ENCODE measurements at regions not wholly inside any gene's neighbourhood (a gene's known extent, or its start where the extent isn't known, plus 50 kb on each side); places are given as distances from the start of the nearest gene placed in this dataset.

- POLR2A ChIA-PET: interaction anchor here (0.6 kb wide), 2 partner anchors 41 to 51 kb away, joined by 3 to 4 read pairs; no protein-coding TSS in a partner anchor
- CTCF ChIA-PET: interaction anchor here (0.5 to 1.0 kb wide), 4 partner anchors 37 to 1241 kb away, joined by 3 to 9 read pairs (median 4); no protein-coding TSS in a partner anchor
Measured at GRCh38 chr1:184828369-184828717, 73.7 kb upstream of the EDEM3 start.

GRCh38 chr1:184827600-184828368 is 73.1 kb upstream of the EDEM3 start:
- Histone ChIP-seq H3K36me3 (ENCODE audit: control insufficient read depth in 2 of 2, insufficient read depth in 1 of 2, low read length in 2 of 2) (no peaks in the 10 kb centered on the region), H3K4me3 (ENCODE audit: low read depth, low read length) (no peak overlapping the region), H3K4me1 (ENCODE audit: control insufficient read depth, insufficient read depth, low read length) (peaks cover 4% of the 10 kb centered on the region), H3K9me3 (ENCODE audit: control insufficient read depth, insufficient read depth, low read depth, low read length) (no peaks in the 10 kb centered on the region), H3K27ac (ENCODE audit: extremely low read depth, low read depth, low read length) (no peak overlapping the region)
- TF ChIP-seq RBAK (tag by site-specific recombination; IDR thresholded peaks at IDR 0.05) (no peak), ZNF19 (tag by site-specific recombination; IDR thresholded peaks at IDR 0.05; ENCODE audit: low read depth) (no peak), PRDM6 (tag by site-specific recombination; IDR thresholded peaks at IDR 0.05) (no peak), ZNF830 (tag by site-specific recombination; IDR thresholded peaks at IDR 0.05; ENCODE audit: low read depth) (no peak), INSM2 (tag by site-specific recombination; IDR thresholded peaks at IDR 0.05) (no peak), ZNF169 (tag by site-specific recombination; IDR thresholded peaks at IDR 0.05) (no peak), MYNN (tag by site-specific recombination; IDR thresholded peaks at IDR 0.05; ENCODE audit: borderline replicate concordance) (no peak), ZNF510 (tag by site-specific recombination; IDR thresholded peaks at IDR 0.05; ENCODE audit: insufficient replicate concordance) (no peak), ZNF146 (tag by site-specific recombination; IDR thresholded peaks at IDR 0.05) (no peak), YY1 (tag by site-specific recombination; IDR thresholded peaks at IDR 0.05) (no peak), ZBTB7A (tag by site-specific recombination; IDR thresholded peaks at IDR 0.05; ENCODE audit: low read depth) (no peak), ZNF677 (tag by site-specific recombination; IDR thresholded peaks at IDR 0.05) (no peak), ZNF654 (tag by site-specific recombination; IDR thresholded peaks at IDR 0.05; ENCODE audit: low read depth) (no peak), SP7 (tag by site-specific recombination; IDR thresholded peaks at IDR 0.05) (no peak), ZNF366 (tag by site-specific recombination; conservative IDR thresholded peaks at IDR 0.05) (no peak), ZNF23 (tag by site-specific recombination; IDR thresholded peaks at IDR 0.05; ENCODE audit: borderline replicate concordance) (no peak), ZNF404 (tag by site-specific recombination; IDR thresholded peaks at IDR 0.05) (no peak), ZNF2 (tag by site-specific recombination; IDR thresholded peaks at IDR 0.05) (no peak), ZNF785 (tag by site-specific recombination; IDR thresholded peaks at IDR 0.05) (no peak), ZSCAN5A (tag by site-specific recombination; IDR thresholded peaks at IDR 0.05) (no peak)
- CTCF ChIA-PET: interaction anchor here (0.5 to 1.0 kb wide), 4 partner anchors 38 to 1242 kb away, joined by 3 to 9 read pairs (median 4); no protein-coding TSS in a partner anchor
- POLR2A ChIA-PET: interaction anchor here (0.6 kb wide), 2 partner anchors 41 to 52 kb away, joined by 3 to 4 read pairs; no protein-coding TSS in a partner anchor

More at GRCh38 chr1:184828369-184828717, 73.7 kb upstream of the EDEM3 start:
- no peak overlapping the region for H3K4me3 ChIP-seq (ENCODE audit: low read depth, low read length)
- TF ChIP-seq ZNF843 (tag by site-specific recombination; IDR thresholded peaks at IDR 0.05) (no peak), ZNF211 (tag by site-specific recombination; IDR thresholded peaks at IDR 0.05; ENCODE audit: low read depth) (no peak)
- H3K27ac ChIP-seq (ENCODE audit: extremely low read depth, low read depth, low read length): no peak overlapping the region
- no peaks in the 10 kb centered on the region for H3K9me3 ChIP-seq (ENCODE audit: control insufficient read depth, insufficient read depth, low read depth, low read length)
- no peaks in the 10 kb centered on the region; the same call in 1 of the 2 replicates for H3K4me1 ChIP-seq (ENCODE audit: control insufficient read depth, insufficient read depth, low read length)
- no peaks in the 10 kb centered on the region for H3K36me3 ChIP-seq (ENCODE audit: control insufficient read depth in 2 of 2, insufficient read depth in 1 of 2, low read length in 2 of 2)
